Umbilical cord (tissue), 1 donor: ENCODE measurements at regions not wholly inside any gene's neighbourhood (a gene's known extent, or its start where the extent isn't known, plus 50 kb on each side); places are given as distances from the start of the nearest gene placed in this dataset.
A peak's percentile ranks its signal among the peaks of the same experiment; 100 is the strongest.

Experiments used
- DNase-seq: peaks from one replicate; pipeline ENCODE4 v3.0.0-alpha.2; 2015; ENCODE audit warnings: low spot score

GRCh38 chr1:5475572-5475971, 516.7 kb downstream of the NPHP4 start:
- no peak for DNase-seq

- DNase-seq = no peak
These were observed 519.0 kb downstream of the NPHP4 start for GRCh38 chr1:5473268-5473667.

- no peak for DNase-seq
These were observed 525.7 kb downstream of the NPHP4 start for GRCh38 chr1:5466487-5466886.

- DNase-seq = peak; percentile 81
These were observed 526.9 kb downstream of the NPHP4 start for GRCh38 chr1:5465281-5465711.

GRCh38 chr1:5464366-5464765, 527.9 kb downstream of the NPHP4 start:
- DNase-seq = peak; percentile 46

- no peak for DNase-seq
These were observed 531.3 kb downstream of the NPHP4 start for GRCh38 chr1:5460974-5461373.

GRCh38 chr1:5459839-5460610, 532.2 kb downstream of the NPHP4 start:
- DNase-seq = no peak

GRCh38 chr1:5458248-5458647, 534.0 kb downstream of the NPHP4 start:
- no peak for DNase-seq

GRCh38 chr1:5456090-5456811, 536.0 kb downstream of the NPHP4 start:
- DNase-seq = no peak

- DNase-seq = no peak
These were observed 536.6 kb downstream of the NPHP4 start for GRCh38 chr1:5455651-5456050.

GRCh38 chr1:5455056-5455455, 537.2 kb downstream of the NPHP4 start:
- DNase-seq = no peak

GRCh38 chr1:5453347-5453746, 538.9 kb downstream of the NPHP4 start:
- no peak for DNase-seq

GRCh38 chr1:5451671-5452070, 540.6 kb downstream of the NPHP4 start:
- no peak for DNase-seq

- DNase-seq = no peak
These were observed 543.7 kb downstream of the NPHP4 start for GRCh38 chr1:5448486-5448885.

- DNase-seq = no peak
These were observed 544.7 kb downstream of the NPHP4 start for GRCh38 chr1:5447503-5447960.

- DNase-seq = no peak
These were observed 547.8 kb downstream of the NPHP4 start for GRCh38 chr1:5444396-5444795.

- DNase-seq = no peak
These were observed 555.4 kb downstream of the NPHP4 start for GRCh38 chr1:5436808-5437207.

GRCh38 chr1:5435414-5435813, 556.8 kb downstream of the NPHP4 start:
- no peak for DNase-seq

GRCh38 chr1:5432436-5432835, 559.8 kb downstream of the NPHP4 start:
- DNase-seq = no peak

GRCh38 chr1:5430911-5431697, 561.1 kb downstream of the NPHP4 start:
- DNase-seq = no peak

- DNase-seq = no peak
These were observed 562.1 kb downstream of the NPHP4 start for GRCh38 chr1:5430136-5430535.

GRCh38 chr1:5428351-5428750, 563.9 kb downstream of the NPHP4 start:
- no peak for DNase-seq
